Superior temporal gyrus (tissue), 1 donor: ENCODE measurements at regions not wholly inside any gene's neighbourhood (a gene's known extent, or its start where the extent isn't known, plus 50 kb on each side); places are given as distances from the start of the nearest gene placed in this dataset.

Experiments used
- DNase-seq: peaks from one replicate; pipeline ENCODE4 v3.0.0-alpha.2; 2016; ENCODE audit errors: extremely low spot score

DNA sequence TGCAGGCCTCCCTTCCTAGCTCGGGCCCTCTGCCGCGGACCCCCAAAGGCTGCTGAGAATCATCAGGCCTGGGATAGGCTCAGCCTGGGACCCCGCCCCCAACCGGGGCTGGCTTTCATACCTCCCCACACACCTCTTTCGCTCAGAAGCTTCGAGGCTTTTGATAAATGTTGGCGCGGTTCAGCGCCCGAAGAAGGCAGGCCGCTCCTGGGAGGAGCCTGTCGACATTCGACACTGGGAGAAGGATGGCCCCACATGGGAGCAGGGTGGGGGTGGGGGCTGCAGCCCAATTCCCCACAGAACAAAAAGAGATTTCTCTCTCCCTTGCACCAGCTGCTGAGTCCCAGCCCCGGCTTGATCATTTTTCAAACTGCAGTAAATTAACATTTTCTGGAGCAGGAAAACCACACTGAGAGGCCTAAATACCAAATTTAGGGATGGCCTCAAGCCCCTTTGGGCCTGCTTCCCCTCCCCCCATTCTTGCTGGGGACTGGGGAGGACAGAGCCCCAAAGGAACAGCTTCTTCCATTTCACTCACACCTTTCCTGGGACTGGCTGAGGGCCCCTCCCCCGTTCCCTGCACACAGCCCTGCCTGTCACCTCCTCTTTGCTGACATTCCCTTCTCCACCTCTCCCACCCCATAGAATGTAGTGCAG is 112.9 kb upstream of the PJA1 start:
- DNase-seq: no peak

DNA sequence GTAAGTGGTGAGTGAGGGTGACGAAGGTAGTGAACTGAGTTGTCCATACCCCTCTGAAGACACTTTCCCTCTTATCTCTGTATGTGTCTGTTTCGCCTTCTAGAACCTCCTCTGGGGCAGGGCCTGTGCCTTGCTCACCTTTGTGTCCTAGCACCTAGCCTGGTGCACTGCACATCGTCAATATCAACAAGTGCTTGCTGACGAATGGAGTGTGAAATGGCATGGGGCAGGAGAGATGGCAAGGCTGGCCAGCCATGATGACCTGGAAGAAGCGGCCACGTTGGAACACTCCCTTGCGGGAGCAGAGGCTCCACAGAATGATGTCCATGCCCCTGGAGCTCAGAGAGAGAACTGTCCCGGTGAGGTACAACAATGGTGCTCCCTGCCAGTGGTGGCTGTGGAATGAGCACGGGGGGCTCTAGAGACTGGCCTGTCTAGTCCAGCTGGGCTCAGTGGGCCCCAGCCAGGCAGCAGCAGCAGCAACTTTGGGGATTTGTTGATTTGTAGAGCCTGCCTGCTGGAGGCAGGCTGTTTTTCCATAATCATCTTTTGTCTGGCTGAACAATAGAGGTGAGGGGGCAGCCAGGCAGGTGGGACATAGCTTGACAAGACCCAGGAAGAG is 112.2 kb upstream of the PJA1 start:
- DNase-seq: no peak

DNA sequence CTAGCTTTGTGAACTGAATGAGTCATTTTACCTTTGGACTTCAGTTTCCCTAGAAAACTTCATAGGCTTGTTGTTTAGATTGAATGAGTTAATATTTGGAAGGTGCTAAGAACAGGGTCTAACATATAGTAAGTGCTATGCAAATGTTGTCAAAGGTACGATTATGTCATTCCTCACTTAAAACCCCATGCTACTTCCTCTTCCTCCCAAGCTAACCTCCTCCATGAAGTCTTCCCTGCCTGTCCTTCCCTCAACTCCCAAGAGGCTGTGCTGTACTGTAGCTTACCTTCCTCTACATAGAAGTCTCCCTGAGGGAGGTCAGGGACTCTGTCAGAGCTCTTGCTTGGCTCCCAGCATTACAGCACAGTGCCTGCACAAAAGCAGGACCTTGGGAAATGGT is 103.4 kb upstream of the PJA1 start:
- no peak for DNase-seq

- no peak for DNase-seq
Measured at GRCh38 chrX:69264158-69264581, 98.9 kb upstream of the PJA1 start.

DNA sequence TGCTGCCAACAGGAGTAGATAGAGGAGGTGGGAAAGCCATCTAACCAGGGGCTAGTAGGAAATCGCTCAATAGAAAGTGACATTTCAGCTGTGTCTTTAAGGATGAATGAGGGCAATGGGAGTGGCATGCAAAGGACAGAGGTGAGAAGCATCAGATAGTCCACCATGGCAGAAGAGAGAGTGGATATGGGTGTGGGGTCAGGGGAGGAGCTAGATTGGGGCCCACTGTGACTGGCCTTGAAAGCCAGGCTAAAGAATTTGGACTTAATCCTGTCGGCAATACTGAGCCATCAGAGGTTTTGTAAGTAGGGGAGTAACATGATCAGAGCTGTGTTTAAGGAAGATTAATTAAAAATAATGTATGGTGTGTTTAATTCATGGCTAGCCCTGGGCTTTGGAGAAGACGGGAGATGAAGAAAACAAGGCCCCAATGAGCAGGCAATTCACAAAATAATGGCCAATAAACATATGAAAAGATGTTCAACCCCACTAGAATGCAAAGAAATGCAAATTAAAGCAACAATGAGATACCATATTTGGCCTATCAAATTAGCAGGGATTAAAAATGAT is 98.1 kb upstream of the PJA1 start:
- no peak for DNase-seq

DNA sequence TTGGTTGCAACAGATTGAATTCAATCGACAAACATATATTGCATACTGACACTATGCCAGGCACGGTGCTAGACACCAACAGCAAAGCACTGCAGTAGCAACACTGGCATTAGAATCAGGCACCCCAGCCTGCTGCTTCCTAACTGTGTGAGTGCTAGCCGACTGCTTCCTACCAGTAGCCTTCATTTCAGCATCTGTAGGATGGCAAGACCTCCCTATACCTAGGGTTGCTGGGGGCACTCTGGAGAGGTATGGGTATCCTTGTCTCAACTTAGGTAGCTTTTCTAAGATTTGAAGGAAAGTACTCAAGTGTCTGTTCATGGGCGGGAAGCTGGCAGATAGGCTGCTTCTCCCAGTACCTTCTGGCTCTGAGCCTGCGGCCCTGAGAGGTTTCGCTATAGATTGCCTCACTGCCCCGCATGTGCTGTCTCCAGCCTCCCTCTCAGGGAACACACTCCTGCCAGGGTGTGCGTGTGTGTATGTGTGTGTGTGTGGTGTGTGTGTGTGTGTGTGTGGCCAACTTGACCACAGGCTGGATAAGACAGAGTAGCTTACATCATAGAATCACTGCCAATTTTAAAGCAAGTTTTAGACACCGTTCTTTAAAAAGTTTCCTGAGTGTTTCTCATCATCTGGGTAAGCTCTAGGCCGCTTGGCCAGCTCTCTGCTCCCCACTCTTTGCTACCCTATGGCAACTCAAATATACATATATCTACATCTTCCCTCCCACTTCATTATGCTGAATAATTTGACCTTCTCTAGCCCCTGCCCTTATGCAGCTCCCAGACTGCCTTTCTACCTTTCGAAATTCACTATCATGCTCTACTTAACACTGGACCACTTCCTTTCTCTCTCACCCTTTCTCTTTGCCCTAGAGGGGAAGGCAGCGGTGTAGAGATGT is 97.0 kb upstream of the PJA1 start:
- DNase-seq: no peak

DNA sequence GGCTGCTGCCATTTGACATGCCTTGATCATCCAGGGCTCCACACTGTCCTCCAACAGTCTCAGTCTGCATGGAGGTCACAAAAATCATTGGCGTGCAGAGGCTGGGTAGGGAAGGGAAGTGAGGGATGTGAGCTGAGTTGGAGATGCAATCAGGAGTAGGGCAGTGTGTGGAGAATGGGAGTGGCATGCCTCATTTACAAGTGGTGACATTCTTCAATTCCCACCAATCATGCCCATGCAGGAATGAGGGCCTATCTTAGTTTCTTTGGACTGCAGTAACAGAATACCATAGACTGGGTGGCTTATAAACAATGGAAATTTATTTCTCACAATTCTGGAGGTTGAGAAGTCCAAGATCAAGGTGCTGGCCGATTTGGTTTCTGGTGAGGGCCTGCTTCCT is 94.9 kb upstream of the PJA1 start:
- DNase-seq: no peak

GRCh38 chrX:69258893-69259292 is 93.6 kb upstream of the PJA1 start:
- DNase-seq: no peak

DNA sequence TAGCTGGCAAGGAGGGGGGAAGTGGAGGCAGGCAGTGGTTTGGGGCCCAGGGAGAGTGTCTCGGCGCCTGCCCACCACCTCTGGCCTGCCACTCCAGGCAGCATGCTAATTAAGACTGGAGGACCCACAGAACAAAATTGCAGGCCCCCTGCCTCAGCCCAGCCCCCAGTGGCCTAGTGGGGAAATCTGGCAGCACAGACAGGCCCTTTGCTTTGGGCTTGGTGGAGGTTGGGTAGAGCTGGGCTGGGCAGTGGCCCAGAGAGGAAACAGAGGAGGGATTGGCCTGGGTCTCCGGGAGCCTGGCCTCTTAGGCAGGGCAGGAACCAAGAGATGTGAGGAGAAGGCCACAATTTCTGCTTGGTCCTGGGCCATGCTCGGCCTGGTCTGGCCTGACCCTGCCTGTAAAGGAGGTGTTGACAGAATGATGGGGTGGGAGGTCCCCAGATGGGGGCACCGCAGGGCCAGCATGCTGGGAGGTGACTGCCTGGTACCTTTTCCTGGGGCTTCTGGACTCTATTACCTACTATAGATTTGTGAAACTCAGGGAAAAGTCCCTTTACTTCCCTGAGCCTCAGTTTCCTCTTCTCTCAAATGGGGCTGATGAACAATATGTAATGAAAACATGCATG is 92.4 kb upstream of the PJA1 start:
- no peak for DNase-seq

DNA sequence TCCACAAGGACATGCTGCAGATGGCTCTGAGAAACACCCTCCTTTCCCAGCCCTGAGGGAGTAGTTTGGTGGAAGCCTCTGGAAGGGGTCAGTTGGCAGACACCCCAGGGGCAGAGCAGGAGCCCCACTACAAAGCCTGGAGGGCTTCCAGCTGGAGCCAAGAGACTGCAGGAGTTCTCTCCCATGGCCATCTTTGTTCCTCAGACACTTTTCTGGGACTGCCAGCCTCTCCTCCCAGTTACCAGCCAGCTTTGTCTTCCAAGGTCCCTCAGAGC is 91.0 kb upstream of the PJA1 start:
- DNase-seq: no peak

DNA sequence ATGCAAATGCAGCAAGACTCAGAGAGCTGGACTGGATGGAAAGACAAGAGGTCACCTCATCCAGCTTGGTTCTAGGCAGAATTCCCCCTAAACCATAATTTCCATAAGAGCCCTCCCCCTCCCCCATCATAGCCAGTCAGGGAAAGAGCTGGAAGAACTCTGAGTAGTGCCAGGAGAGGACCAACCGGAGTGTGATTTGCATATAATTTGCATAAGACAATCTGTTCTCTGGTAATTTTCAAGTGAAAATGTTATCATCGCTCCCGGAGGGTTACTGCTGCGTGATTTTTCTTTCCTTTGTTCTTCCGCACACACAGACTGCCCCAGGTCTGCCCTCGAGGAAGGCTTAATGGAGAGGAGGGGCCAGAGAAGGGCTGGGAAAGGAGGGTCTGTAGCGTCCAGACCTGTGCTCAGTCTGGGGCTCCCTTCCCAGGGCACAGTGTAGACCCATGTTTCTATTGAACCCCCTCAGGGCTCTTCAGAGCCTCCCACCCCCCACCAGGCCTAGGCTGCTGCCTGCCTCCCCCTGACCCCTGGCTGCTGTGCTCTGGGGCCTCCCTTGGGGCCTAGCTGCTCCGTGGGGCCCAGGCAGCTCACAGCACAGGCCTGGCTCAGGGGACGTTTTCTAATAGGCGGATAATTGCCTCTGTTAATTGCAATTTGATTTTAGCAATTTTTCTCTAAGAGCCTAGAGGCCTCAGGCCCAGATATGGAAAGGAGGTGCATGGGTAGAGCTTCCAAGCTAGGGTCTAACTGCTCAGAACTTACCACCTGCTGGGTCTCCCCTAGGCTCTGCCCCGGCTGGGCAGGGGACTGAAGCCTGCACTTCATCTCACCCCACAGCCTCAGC is 90.4 kb upstream of the PJA1 start:
- no peak for DNase-seq

GRCh38 chrX:69253821-69254220 is 88.6 kb upstream of the PJA1 start:
- DNase-seq: no peak

DNA sequence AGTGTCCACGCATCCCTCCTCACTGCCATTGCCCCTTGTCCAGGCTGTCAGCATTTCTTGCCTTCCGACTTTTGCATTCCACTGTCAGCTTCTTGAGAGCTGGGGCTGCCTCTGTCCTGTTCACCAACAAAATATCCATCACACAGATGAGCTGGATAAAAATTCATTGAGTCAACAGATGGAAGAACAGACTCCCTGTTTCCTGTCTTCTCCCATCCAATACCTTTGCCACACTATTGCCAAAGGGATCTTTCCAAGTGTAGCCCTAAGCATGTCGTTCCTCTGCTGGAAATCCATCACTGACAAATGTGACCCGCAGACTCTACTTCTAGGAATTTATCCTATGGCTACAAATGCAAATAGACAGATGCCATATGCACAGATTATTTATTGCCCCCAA is 78.0 kb upstream of the PJA1 start:
- DNase-seq: no peak

- DNase-seq: no peak
Measured at GRCh38 chrX:69238887-69239231, 73.6 kb upstream of the PJA1 start.

GRCh38 chrX:69238114-69238886 is 73.0 kb upstream of the PJA1 start:
- DNase-seq: peak; percentile 61

DNA sequence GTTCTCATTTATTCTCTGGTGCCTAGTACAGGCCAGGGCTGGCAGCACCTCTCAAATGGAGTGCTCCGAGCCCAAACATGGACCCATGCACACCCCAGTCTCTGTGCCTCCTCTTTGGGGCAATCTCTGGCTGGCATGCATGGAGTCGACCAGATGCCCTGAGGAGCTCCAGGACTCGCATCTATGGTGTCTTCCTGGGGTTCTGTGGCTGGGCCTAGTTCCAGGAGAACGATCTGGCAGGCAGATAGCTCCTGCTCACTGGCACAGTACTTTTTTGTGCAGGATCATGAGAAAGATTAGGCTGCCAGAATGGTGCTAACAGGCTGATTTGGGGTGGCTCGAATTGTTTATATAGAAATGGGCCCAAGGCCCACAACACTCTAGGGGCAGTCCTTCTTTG is 72.0 kb upstream of the PJA1 start:
- no peak for DNase-seq

- no peak for DNase-seq
Measured at GRCh38 chrX:69236641-69237040, 71.4 kb upstream of the PJA1 start.

DNA sequence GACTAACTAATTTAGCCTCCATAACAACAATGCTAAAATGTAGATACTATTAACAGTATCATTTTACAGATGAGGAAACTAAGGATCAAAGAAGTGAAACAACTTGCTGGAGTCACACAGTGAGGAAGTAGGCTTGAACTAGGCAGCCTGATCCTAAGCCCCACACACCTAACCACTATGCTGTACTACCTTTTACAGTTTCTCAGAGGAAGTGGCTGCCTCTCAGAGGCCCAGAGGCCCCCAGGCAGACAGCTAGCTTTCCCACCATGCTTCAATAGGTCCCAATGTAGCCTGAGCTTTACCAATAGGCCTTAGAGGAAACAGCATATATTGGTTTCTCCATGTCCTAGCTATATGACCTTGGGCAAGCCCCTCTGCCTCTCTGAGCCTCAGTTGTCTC is 69.4 kb upstream of the PJA1 start:
- no peak for DNase-seq

- no peak for DNase-seq
Measured at GRCh38 chrX:69232945-69233344, 67.7 kb upstream of the PJA1 start.

GRCh38 chrX:69231903-69232302 is 66.7 kb upstream of the PJA1 start:
- DNase-seq: no peak

- no peak for DNase-seq
Measured at GRCh38 chrX:69229436-69229835, 64.2 kb upstream of the PJA1 start.
